ENCODE measurements at regions not wholly inside any gene's neighbourhood (a gene's known extent, or its start where the extent isn't known, plus 50 kb on each side); places are given as distances from the start of the nearest gene placed in this dataset.

DNA sequence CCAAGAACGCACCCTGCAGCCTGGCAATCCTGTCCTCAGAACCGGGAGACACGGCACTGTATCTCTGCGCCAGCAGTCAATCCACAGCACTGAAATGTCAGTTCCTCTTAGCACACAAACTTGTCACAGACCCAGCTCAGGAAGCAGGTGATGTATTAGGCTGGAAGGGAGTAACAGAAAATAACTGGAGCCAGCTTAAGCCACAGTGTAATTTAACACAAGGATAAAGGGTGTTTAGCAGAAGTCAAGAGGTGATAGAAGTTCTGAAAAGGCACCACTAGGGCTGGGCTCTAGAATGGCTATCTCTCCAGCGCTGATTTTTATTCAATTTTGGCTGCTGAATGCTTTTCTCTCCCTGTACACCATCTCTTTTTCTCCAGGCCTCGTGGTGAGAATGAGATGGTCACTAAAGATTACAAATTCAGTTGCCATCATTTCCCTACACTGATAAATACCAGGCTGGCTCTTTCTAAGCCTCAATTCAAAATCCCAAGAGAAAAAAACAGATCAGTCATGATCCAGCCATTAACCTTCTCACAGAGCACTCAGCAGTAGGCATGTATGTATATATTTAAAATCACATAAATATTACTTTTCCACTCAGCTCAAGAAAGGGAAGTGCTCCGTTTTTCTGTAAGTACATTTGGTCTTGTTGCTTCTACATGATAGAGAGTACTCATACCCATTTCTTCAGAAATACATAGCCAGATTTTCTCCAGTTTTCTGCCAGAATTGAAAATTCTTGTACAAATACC, 102.7 kb upstream of the PRSS1 start:
- TF ChIP-seq, protein P1, sequence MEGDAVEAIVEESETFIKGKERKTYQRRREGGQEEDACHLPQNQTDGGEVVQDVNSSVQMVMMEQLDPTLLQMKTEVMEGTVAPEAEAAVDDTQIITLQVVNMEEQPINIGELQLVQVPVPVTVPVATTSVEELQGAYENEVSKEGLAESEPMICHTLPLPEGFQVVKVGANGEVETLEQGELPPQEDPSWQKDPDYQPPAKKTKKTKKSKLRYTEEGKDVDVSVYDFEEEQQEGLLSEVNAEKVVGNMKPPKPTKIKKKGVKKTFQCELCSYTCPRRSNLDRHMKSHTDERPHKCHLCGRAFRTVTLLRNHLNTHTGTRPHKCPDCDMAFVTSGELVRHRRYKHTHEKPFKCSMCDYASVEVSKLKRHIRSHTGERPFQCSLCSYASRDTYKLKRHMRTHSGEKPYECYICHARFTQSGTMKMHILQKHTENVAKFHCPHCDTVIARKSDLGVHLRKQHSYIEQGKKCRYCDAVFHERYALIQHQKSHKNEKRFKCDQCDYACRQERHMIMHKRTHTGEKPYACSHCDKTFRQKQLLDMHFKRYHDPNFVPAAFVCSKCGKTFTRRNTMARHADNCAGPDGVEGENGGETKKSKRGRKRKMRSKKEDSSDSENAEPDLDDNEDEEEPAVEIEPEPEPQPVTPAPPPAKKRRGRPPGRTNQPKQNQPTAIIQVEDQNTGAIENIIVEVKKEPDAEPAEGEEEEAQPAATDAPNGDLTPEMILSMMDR (IDR thresholded peaks at IDR 0.05): no peak
- TF ChIP-seq POLR2A (IDR thresholded peaks at IDR 0.05): no peak
